Thyroid gland (tissue), 4 donors: ENCODE measurements at regions not wholly inside any gene's neighbourhood (a gene's known extent, or its start where the extent isn't known, plus 50 kb on each side); places are given as distances from the start of the nearest gene placed in this dataset.

Experiments
- DNase-seq, 2 donors: peaks; one replicate each; pipeline ENCODE4 v3.0.0-alpha.2; 2019
- H3K27ac ChIP-seq, 3 donors: fragments of 200-600 bp; sonication (generic); 1 replicate in 2 of 3; 2 replicates in 1 of 3; pipeline ENCODE4 v1.5.1; 2016 to 2019; ENCODE audit warnings: mild to moderate bottlenecking in 1 of 3, moderate library complexity in 1 of 3
- H3K27me3 ChIP-seq: fragments of 200-600 bp; sonication (generic); one replicate; pipeline ENCODE4 v1.5.1; 2019
- H3K36me3 ChIP-seq, 2 donors: fragments of 200-600 bp; sonication (generic); one replicate each; pipeline ENCODE4 v1.5.1; 2016 to 2019
- H3K4me1 ChIP-seq, 2 donors: fragments of 200-600 bp; sonication (generic); one replicate each; pipeline ENCODE4 v1.5.1; 2017 to 2019
- H3K4me3 ChIP-seq, 3 donors: fragments of 200-600 bp; sonication (generic); replicated peaks in 1 of 3; 1 replicate in 2 of 3; 2 replicates in 1 of 3; pipeline ENCODE4 v1.5.1; 2016; ENCODE audit warnings: mild to moderate bottlenecking in 1 of 3
- H3K9me3 ChIP-seq: fragments of 200-600 bp; sonication (generic); one replicate; pipeline ENCODE4 v1.5.1; 2017
- POLR2A ChIP-seq, 2 donors: fragments of 450-650 bp; IDR thresholded peaks; one replicate each; pipeline ENCODE4 v1.6.1; 2017; ENCODE audit warnings: antibody characterized with exemption in 2 of 2, mild to moderate bottlenecking in 2 of 2, moderate library complexity in 1 of 2
- WGBS, 2 donors: methylation state at CpG; one replicate each; pipeline ENCODE4 v1.1.5; 2017; 5-methylcytosine and 5-hydroxymethylcytosine counted together
- intact Hi-C: fragments of 100-400 bp; cut with DNase I; formaldehyde crosslinking; loops from one replicate; pipeline ENCODE4 v1.15.1; 2023
- TF ChIP-seq, protein P1 (sequence below), 6 experiments: fragments of 200-600 bp in 3 of 6; fragments of 450-650 bp in 3 of 6; sonication (generic) in 3 of 6; IDR thresholded peaks; one replicate each; pipeline ENCODE4 v1.5.1; 2016 to 2019; ENCODE audit warnings: antibody characterized with exemption in 6 of 6, mild to moderate bottlenecking in 2 of 6, inconsistent platforms in 1 of 6, moderate library complexity in 1 of 6

DNA sequence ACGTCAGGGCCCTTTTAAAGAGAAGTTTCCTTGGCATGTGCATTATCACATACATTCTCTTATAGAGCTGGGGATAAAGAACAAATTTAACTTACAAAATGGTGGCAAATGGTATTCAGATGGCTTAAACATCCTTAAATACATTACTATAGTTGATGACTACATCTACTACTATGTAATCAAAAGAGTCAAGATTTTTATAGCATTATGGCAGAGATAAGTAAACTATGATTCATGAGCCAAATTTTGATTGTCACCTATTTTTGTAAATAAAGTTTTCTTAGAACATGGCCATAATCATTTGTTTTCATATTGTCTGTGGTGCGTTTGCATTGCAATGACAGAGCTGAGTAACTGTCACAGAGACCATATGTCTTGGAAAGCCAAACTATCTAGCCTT lies 1188.6 kb upstream of the TENM4 start:
- no peaks in the 10 kb centered on the region for H3K9me3 ChIP-seq
- intact Hi-C loops, result no loop called here

DNA sequence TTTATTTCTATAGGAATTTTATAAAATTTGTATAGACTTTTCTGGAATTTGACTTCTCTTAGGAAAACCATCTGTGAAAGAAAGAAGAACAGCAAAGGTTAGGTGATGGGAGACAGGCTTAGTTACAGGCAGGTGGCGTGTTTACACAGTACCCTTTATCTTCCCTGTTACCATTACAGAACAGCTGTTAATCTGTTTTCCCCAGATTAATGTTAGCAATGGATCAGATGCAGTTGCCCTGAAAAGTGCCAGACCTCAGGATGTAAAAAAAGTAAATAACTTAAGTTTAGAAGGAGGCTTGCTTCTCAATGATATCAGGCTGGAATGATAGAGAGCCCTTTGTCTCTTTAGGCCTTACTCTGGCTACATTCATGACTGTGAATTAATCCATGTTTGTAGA lies 1186.5 kb upstream of the TENM4 start:
- TF ChIP-seq, protein P1, sequence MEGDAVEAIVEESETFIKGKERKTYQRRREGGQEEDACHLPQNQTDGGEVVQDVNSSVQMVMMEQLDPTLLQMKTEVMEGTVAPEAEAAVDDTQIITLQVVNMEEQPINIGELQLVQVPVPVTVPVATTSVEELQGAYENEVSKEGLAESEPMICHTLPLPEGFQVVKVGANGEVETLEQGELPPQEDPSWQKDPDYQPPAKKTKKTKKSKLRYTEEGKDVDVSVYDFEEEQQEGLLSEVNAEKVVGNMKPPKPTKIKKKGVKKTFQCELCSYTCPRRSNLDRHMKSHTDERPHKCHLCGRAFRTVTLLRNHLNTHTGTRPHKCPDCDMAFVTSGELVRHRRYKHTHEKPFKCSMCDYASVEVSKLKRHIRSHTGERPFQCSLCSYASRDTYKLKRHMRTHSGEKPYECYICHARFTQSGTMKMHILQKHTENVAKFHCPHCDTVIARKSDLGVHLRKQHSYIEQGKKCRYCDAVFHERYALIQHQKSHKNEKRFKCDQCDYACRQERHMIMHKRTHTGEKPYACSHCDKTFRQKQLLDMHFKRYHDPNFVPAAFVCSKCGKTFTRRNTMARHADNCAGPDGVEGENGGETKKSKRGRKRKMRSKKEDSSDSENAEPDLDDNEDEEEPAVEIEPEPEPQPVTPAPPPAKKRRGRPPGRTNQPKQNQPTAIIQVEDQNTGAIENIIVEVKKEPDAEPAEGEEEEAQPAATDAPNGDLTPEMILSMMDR (IDR thresholded peaks at IDR 0.05), result no peak
- TF ChIP-seq POLR2A (IDR thresholded peaks at IDR 0.05), result no peak
- intact Hi-C loops, result no loop called here
- Histone ChIP-seq H3K27me3 (no peaks in the 10 kb centered on the region), H3K9me3 (no peaks in the 10 kb centered on the region), H3K27ac (no peak overlapping the region), H3K4me1 (no peaks in the 10 kb centered on the region), H3K36me3 (no peaks in the 10 kb centered on the region), H3K4me3 (no peak overlapping the region)
- DNase-seq, result no peak
- WGBS, 2 donors, result 76 to 88% methylated on average over 1 of the region's 1 CpG

More for the DNA sequence above, 1188.6 kb upstream of the TENM4 start:
- Histone ChIP-seq H3K27me3 (no peaks in the 10 kb centered on the region), H3K4me3 (no peak overlapping the region), H3K4me1 (no peaks in the 10 kb centered on the region), H3K36me3 (no peaks in the 10 kb centered on the region), H3K27ac (no peak overlapping the region)
- 79 to 80% methylated on average over 2 of the region's 2 CpGs for WGBS, 2 donors
- DNase-seq, result no peak
- TF ChIP-seq, protein P1 (IDR thresholded peaks at IDR 0.05), result no peak
- TF ChIP-seq POLR2A (IDR thresholded peaks at IDR 0.05), result no peak

DNA sequence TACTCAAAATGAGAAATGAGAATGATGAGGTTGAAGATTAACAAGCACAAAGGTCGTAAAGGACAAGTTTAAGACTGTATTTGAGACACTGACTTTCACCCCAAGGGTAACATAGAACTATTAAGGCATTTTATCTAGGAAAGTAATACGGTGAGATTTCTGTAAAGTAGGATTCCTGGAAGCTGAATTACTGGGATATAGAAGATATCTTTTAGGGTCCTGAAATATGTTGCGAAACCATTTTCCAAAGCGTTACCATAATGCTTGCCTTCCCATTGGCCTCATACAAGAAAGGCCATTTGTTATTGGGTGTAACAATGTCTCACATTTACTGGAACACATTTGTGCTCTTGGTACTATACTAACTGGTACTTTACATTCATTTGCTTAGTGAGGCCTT lies 1185.9 kb upstream of the TENM4 start:
- Histone ChIP-seq H3K36me3 (no peaks in the 10 kb centered on the region), H3K4me1 (no peaks in the 10 kb centered on the region), H3K27me3 (no peaks in the 10 kb centered on the region), H3K4me3 (no peak overlapping the region), H3K9me3 (no peaks in the 10 kb centered on the region), H3K27ac (no peak overlapping the region)
- TF ChIP-seq POLR2A (IDR thresholded peaks at IDR 0.05), result no peak
- TF ChIP-seq, protein P1 (IDR thresholded peaks at IDR 0.05), result no peak
- intact Hi-C loops, result no loop called here
- 82 to 84% methylated on average over 4 of the region's 4 CpGs for WGBS, 2 donors
- no peak for DNase-seq

DNA sequence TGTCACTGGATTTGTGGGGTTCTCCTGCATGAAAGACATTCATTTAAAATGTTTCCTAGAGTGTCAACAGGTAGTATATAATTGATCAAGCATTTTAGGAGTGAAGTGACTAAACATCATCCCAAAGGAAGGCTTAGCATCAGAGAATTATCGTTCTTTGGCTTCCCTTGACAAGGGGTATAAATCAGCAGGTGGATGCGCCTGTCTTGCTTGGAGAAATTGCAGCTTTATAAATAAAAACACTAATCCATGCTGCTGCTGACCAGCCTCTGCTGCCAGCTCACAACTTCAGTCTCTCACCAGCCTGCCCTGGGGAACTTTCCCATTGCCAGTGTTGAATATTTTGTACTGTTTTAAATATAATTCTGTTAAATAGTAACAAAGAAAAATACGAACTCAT lies 1184.7 kb upstream of the TENM4 start:
- intact Hi-C loops, result no loop called here
- Histone ChIP-seq H3K9me3 (no peaks in the 10 kb centered on the region), H3K4me1 (no peaks in the 10 kb centered on the region), H3K4me3 (no peak overlapping the region), H3K27me3 (no peaks in the 10 kb centered on the region), H3K27ac (no peak overlapping the region), H3K36me3 (no peaks in the 10 kb centered on the region)
- TF ChIP-seq, protein P1 (IDR thresholded peaks at IDR 0.05), result no peak
- no peak for TF ChIP-seq POLR2A (IDR thresholded peaks at IDR 0.05)
- 66 to 85% methylated on average over 3 of the region's 3 CpGs for WGBS, 2 donors
- no peak for DNase-seq

DNA sequence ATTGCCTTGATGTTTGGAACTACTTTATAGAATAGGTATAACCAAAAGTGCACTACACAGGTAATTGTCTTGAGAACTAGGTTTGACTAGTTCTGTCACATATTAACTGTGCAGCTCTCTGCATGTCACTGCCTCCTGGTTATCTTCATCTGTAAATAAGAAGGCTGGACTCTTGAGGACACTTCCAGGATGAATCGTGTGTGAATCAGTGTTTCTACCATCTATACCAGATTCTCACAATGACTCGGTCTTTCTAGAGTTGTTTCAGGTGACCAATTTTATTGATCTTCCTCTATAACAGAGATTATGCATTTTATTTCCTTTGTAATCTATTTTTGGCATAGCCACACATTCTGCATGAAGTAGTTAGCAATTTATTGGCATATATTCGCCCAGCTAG lies 1181.0 kb upstream of the TENM4 start:
- Histone ChIP-seq H3K27ac (no peak overlapping the region), H3K36me3 (no peaks in the 10 kb centered on the region), H3K4me3 (no peak overlapping the region), H3K4me1 (no peaks in the 10 kb centered on the region), H3K27me3 (no peaks in the 10 kb centered on the region), H3K9me3 (no peaks in the 10 kb centered on the region)
- 52 to 68% methylated on average over 3 of the region's 3 CpGs for WGBS, 2 donors
- TF ChIP-seq POLR2A (IDR thresholded peaks at IDR 0.05), result no peak
- TF ChIP-seq, protein P1 (IDR thresholded peaks at IDR 0.05), result no peak
- no peak for DNase-seq
- intact Hi-C loops, result no loop called here
